ENCODE measurements at regions not wholly inside any gene's neighbourhood (a gene's known extent, or its start where the extent isn't known, plus 50 kb on each side); places are given as distances from the start of the nearest gene placed in this dataset.
A peak's percentile ranks its signal among the peaks of the same experiment; 100 is the strongest.
"Not testable (repeated sequence)": the region's sequence is repeated elsewhere in the genome, so short reads cannot be mapped to it uniquely, and the experiment has no call there.

GRCh38 chr10:71912431-71912830 is 51.8 kb upstream of the CHST3 start:
- no peak for DNase-seq (ENCODE audit: low read depth)

GRCh38 chr10:71911296-71911953 is 52.8 kb upstream of the CHST3 start:
- DNase-seq (ENCODE audit: low read depth) = peak; percentile 25

- no peak for DNase-seq (ENCODE audit: low read depth)
These were observed 54.7 kb upstream of the CHST3 start for GRCh38 chr10:71909399-71910083.

GRCh38 chr10:71908998-71909397 is 55.2 kb upstream of the CHST3 start:
- DNase-seq (ENCODE audit: low read depth) = no peak

DNA sequence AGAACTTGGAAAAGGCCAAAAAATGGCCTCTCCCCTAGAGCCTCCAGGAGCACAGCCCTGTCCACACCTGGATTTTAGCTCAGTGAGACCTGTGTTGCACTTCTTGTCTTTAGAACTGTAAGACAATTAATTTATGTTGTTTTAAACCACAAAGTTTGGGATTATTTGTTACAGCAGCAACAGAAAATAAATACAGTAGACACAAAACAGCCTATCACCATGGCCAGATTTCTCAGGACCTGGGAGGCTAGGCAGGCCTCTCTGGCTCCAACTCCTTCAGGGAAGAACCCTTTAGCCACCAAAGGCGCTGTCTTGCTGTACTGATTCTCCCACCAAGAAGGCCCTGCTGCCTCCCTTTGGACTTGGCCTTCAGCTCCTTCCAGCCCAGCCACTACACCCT is 54.1 kb upstream of the PSAP start:
- DNase-seq (ENCODE audit: low read depth) = no peak

- not testable (repeated sequence) for DNase-seq (ENCODE audit: low read depth)
These were observed 52.7 kb upstream of the PSAP start for GRCh38 chr10:71903636-71904250.

DNA sequence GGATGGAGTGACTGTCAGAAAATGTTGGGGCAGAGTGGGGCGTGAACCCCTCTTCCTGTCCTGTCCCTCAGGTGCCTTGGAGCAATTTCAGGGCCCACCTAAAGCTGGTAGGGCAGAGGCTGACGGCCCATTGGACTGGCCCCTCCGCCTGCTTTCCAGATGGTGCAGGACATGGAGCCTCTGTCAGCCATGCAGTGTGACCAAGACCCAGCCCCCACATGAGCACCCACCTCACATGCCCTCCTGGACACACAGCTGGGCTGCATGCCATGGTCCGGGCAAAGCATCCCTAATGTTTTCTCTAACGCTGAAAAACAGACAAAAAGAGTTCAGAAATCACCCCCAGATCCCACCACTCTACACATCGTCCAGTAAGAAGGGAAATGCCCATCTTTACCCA is 51.3 kb upstream of the PSAP start:
- no peak for DNase-seq (ENCODE audit: low read depth)

Measured in RPMI7951 (cell line).